Kidney epithelial cell (primary cell): ENCODE measurements at regions not wholly inside any gene's neighbourhood (a gene's known extent, or its start where the extent isn't known, plus 50 kb on each side); places are given as distances from the start of the nearest gene placed in this dataset.

Experiments used
- DNase-seq: peaks from one replicate; pipeline ENCODE4 v3.0.0-alpha.2; 2010; ENCODE audit warnings: low read depth
- H3K27me3 ChIP-seq: 2 replicates; pipeline ENCODE4 v1.6.0; 2011; ENCODE audit warnings: low read length; ENCODE audit not compliant: control insufficient read depth, insufficient read depth
- H3K36me3 ChIP-seq: 2 replicates; pipeline ENCODE4 v1.5.1; 2011; ENCODE audit warnings: low read length; ENCODE audit not compliant: control insufficient read depth, insufficient read depth
- H3K4me3 ChIP-seq: 2 replicates; pipeline ENCODE4 v1.5.1; 2011; ENCODE audit warnings: low read depth, mild to moderate bottlenecking, control low read depth, low read length
- TF ChIP-seq, protein P1 (sequence below): IDR thresholded peaks from 2 replicates; pipeline ENCODE4 v1.5.1; 2011; ENCODE audit warnings: mild to moderate bottlenecking, moderate library complexity, low read length, control low read depth, inconsistent platforms; ENCODE audit not compliant: insufficient read depth, poor library complexity, severe bottlenecking

DNA sequence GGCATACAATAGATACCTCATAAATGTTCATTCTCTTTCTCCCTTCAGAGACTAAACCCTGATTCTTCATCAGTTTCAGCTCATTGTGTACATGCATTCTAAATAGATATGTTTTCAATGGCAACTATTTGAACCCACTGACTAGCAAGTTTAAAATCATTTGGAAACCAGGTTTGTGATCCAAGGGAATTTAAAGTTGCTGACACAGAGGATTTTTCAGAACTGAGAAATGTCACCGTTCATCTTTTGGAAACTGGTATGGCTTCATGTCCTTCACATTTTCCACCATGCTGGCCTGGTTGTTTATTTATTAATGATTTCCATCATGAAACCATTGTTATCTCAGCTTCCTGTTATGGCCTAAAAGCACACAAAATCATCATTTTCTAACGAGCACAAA, 81.8 kb upstream of the BARHL2 start:
- Histone ChIP-seq H3K27me3 (no peaks in the 10 kb centered on the region), H3K36me3 (no peaks in the 10 kb centered on the region), H3K4me3 (no peak overlapping the region)
- TF ChIP-seq, protein P1, sequence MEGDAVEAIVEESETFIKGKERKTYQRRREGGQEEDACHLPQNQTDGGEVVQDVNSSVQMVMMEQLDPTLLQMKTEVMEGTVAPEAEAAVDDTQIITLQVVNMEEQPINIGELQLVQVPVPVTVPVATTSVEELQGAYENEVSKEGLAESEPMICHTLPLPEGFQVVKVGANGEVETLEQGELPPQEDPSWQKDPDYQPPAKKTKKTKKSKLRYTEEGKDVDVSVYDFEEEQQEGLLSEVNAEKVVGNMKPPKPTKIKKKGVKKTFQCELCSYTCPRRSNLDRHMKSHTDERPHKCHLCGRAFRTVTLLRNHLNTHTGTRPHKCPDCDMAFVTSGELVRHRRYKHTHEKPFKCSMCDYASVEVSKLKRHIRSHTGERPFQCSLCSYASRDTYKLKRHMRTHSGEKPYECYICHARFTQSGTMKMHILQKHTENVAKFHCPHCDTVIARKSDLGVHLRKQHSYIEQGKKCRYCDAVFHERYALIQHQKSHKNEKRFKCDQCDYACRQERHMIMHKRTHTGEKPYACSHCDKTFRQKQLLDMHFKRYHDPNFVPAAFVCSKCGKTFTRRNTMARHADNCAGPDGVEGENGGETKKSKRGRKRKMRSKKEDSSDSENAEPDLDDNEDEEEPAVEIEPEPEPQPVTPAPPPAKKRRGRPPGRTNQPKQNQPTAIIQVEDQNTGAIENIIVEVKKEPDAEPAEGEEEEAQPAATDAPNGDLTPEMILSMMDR, result no peak
- DNase-seq, result no peak

DNA sequence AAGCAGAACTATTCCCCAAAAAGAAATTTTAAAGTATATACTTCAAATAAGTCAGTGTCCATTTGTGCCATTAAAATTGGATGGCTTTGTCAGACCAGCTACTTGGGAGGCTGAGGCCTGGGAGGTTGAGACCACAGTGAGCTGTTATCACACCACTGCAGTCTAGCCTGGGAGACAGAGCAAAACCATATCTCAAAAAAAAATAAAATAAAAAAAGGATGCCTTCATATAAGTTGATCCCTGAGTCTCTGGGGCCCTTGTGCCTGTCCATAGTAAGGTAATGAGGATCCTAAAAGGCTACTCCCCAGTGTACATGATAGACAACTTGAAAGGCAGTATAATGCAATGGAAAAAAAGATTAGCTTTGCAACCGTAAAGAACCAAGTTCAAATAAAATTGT, 81.2 kb upstream of the BARHL2 start:
- Histone ChIP-seq H3K36me3 (no peaks in the 10 kb centered on the region), H3K27me3 (no peaks in the 10 kb centered on the region), H3K4me3 (no peak overlapping the region)
- DNase-seq, result no peak
- TF ChIP-seq, protein P1, result no peak

DNA sequence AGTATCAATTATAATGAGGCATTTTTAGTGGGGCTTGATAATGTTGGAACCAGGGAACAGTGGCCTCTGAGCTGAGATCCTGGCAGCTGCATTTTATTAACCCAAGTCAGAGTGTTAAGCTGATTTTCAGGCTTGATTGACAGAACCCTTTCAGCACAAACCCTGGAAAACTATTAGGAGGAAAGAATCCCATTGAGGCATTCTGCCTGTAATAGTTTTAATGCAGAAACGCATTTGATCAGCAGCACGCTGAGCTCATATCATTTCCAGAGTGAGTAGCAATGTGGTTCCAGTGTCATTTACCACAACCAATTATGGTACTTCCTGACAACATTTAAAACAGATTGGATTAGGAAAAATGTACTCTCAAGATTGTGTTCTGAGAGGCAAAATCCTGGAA, 78.3 kb upstream of the BARHL2 start:
- Histone ChIP-seq H3K36me3 (no peaks in the 10 kb centered on the region), H3K4me3 (no peak overlapping the region), H3K27me3 (no peaks in the 10 kb centered on the region)
- no peak for DNase-seq
- TF ChIP-seq, protein P1, result no peak

DNA sequence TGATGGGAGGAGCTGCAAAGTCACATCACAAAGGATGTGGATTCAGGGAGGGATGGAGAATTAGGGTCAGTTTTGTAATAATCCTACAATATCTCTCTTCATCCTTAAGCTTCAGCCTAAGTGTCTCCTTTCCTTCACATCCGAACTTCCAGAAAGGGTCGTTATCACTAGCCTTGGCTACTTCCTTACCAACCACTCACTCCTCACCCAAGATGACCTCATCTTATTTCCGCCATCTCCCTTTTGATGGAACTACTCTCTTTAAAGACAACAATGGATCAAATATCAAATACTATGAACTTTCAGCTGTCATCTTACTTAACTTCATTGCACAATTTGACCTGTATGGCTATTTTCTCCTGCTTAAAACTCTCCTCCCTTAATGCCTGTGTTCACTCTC, 69.6 kb upstream of the BARHL2 start:
- Histone ChIP-seq H3K4me3 (no peak overlapping the region), H3K27me3 (no peaks in the 10 kb centered on the region), H3K36me3 (no peaks in the 10 kb centered on the region)
- no peak for DNase-seq
- TF ChIP-seq, protein P1, result no peak

DNA sequence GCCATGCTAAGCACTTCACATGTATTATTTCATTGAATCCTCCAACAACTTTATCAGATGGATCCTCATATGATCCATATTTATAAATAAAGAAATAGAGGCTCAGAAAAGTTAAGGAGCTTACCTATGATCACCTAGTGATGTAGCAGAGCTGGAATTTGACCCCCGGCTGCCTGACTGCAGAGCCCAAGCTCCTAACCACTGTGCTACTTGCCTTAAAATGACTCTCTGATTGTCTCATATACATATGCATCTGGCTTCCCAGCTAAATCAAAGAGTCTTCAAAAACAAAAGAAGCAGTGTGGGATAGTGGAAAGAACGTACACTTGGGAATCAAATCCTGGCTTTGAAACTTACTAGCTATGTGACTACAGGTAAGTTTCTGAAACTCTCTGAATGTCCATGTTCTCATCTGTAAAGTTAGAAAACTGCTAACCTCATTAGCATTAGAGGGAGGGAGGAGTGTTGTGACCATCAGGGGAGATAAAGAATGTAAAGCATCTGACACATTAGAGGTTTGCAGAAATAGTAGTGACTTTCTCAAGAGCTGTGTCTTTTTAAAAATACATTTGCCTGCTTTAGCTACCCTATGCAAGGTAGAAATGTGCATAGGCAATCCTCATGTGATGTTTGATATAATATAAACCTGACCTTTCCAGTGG, 67.2 kb upstream of the BARHL2 start:
- Histone ChIP-seq H3K27me3 (no peaks in the 10 kb centered on the region), H3K36me3 (no peaks in the 10 kb centered on the region), H3K4me3 (no peak overlapping the region)
- TF ChIP-seq, protein P1, result no peak
- no peak for DNase-seq

DNA sequence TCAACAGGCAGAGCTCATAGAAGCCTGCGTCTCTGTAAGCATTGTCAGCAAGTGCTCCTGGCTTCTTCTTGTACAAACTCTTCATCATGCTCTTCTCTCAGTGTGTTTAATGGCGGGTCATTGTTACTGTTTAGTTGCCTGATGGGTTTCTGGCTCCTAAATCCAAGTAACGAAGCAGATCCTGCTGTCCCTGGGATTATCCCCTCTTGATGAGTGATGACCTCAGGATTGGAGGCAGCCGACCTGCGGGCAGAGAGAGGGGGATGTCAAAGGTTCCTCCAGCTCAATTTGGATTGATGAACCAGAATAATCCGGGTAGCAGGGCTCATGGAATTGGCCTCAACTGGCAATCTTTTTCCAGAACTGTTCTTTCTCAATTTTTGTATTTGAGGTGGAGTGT, 66.1 kb upstream of the BARHL2 start:
- TF ChIP-seq, protein P1, result no peak
- no peaks in the 10 kb centered on the region for H3K36me3 ChIP-seq
- no peaks in the 10 kb centered on the region for H3K27me3 ChIP-seq
- DNase-seq, result no peak
- no peak overlapping the region for H3K4me3 ChIP-seq
